ENCODE measurements at regions not wholly inside any gene's neighbourhood (a gene's known extent, or its start where the extent isn't known, plus 50 kb on each side); places are given as distances from the start of the nearest gene placed in this dataset.

GRCh38 chr10:108378779-108379178 lies 1214.3 kb upstream of the SORCS1 start:
- TF ChIP-seq POLR2A (IDR thresholded peaks at IDR 0.05) (no peak), CTCF (IDR thresholded peaks at IDR 0.05) (no peak)

All from uterus (tissue), 2 donors.